Stimulated activated CD8-positive, alpha-beta memory T cell treated with anti-CD3 and anti-CD28 coated beads, Interleukin-7, amount 100 ng/mL, for 24 hours (primary cell): ENCODE measurements at regions not wholly inside any gene's neighbourhood (a gene's known extent, or its start where the extent isn't known, plus 50 kb on each side); places are given as distances from the start of the nearest gene placed in this dataset.

ENCODE experiments used
- DNase-seq: peaks from one replicate; pipeline ENCODE4 v3.0.0-alpha.2; 2020; ENCODE audit warnings: low read depth

GRCh38 chr21:27306206-27306605 is 339.3 kb upstream of the ADAMTS5 start:
- DNase-seq: no peak

- DNase-seq: no peak
These were observed 334.3 kb upstream of the ADAMTS5 start for GRCh38 chr21:27301220-27301619.

- DNase-seq: no peak
These were observed 333.9 kb upstream of the ADAMTS5 start for GRCh38 chr21:27300770-27301169.

- no peak for DNase-seq
These were observed 331.6 kb upstream of the ADAMTS5 start for GRCh38 chr21:27298465-27298864.

- no peak for DNase-seq
These were observed 326.4 kb upstream of the ADAMTS5 start for GRCh38 chr21:27293239-27293638.

- DNase-seq: no peak
These were observed 325.9 kb upstream of the ADAMTS5 start for GRCh38 chr21:27292783-27293182.

- DNase-seq: no peak
These were observed 325.3 kb upstream of the ADAMTS5 start for GRCh38 chr21:27292229-27292628.

GRCh38 chr21:27291006-27291405 is 324.1 kb upstream of the ADAMTS5 start:
- DNase-seq: no peak

- DNase-seq: no peak
These were observed 323.1 kb upstream of the ADAMTS5 start for GRCh38 chr21:27290028-27290427.

- DNase-seq: no peak
These were observed 319.9 kb upstream of the ADAMTS5 start for GRCh38 chr21:27286760-27287159.

- DNase-seq: no peak
These were observed 310.2 kb upstream of the ADAMTS5 start for GRCh38 chr21:27277110-27277509.

GRCh38 chr21:27275294-27275927 is 308.5 kb upstream of the ADAMTS5 start:
- DNase-seq: no peak

GRCh38 chr21:27269644-27270043 is 302.8 kb upstream of the ADAMTS5 start:
- no peak for DNase-seq

GRCh38 chr21:27268290-27268689 is 301.4 kb upstream of the ADAMTS5 start:
- no peak for DNase-seq

- DNase-seq: no peak
These were observed 299.1 kb upstream of the ADAMTS5 start for GRCh38 chr21:27265949-27266348.

- DNase-seq: no peak
These were observed 298.6 kb upstream of the ADAMTS5 start for GRCh38 chr21:27265492-27265891.

GRCh38 chr21:27261676-27262075 is 294.8 kb upstream of the ADAMTS5 start:
- DNase-seq: no peak

- no peak for DNase-seq
These were observed 293.8 kb upstream of the ADAMTS5 start for GRCh38 chr21:27260728-27261127.

GRCh38 chr21:27258742-27259448 is 292.0 kb upstream of the ADAMTS5 start:
- no peak for DNase-seq

GRCh38 chr21:27257908-27258556 is 291.1 kb upstream of the ADAMTS5 start:
- no peak for DNase-seq

GRCh38 chr21:27257226-27257625 is 290.3 kb upstream of the ADAMTS5 start:
- DNase-seq: no peak

- no peak for DNase-seq
These were observed 284.9 kb upstream of the ADAMTS5 start for GRCh38 chr21:27251752-27252151.

GRCh38 chr21:27250366-27250765 is 283.5 kb upstream of the ADAMTS5 start:
- no peak for DNase-seq
